ENCODE measurements at regions not wholly inside any gene's neighbourhood (a gene's known extent, or its start where the extent isn't known, plus 50 kb on each side); places are given as distances from the start of the nearest gene placed in this dataset.

DNA sequence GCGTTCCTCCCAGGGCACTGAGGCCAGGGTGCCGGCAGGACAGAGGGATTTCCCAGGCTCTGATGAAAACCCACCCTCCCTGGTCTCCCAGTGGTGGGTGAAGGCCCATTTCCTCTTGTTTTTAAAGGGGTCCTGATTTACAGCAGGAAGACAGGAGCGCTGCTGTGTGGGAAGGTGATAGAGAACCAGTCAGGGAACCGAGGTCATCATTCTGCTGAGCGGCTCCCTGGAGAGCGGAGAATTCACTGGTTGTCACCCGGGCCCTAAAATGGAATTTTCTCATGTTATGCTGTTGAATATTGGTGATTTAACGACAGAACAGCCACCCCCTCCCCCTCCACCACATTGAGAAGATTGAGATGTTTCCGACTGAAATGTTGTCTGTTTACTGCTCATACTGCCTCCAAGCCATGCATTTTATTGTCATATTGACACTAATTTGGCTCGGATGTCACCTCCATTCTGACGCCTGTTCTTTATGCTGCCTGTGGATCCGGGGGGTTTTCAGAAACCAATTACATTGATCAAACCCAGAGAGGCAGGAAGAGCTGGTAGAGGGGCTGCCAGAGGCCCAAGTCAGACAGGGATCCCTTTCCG, 225.2 kb downstream of the GLI2 start:
- RAD21 ChIA-PET (ENCODE audit: low non-redundant PET in 1 of 2, low total read pairs in 2 of 2, uncharacterized antibody in 2 of 2, unreplicated experiment in 2 of 2): no interaction called here
- no peak overlapping the region for H3K27ac ChIP-seq (ENCODE audit: low read depth, low read length)

More for the DNA sequence above, 225.2 kb downstream of the GLI2 start:
- ChIA-PET CTCF (no interaction called here), POLR2A (no interaction called here)
- Histone ChIP-seq H3K4me3 (replicated peaks in 1 of 2; ENCODE audit: low read depth in 1 of 2, low read length in 2 of 2) (no peak overlapping the region), H3K9ac (ENCODE audit: low read length) (no peak overlapping the region), H3K4me2 (ENCODE audit: low read length) (no peak overlapping the region), H3K79me2 (ENCODE audit: insufficient read depth, low read length) (no peaks in the 10 kb centered on the region), H3K4me1 (ENCODE audit: control insufficient read depth in 1 of 2, insufficient read depth in 2 of 2, low read length in 2 of 2) (peaks cover 3 to 7% of the 10 kb centered on the region in 2 experiments; a peak in 1 of 4 replicates), H3K9me2 (ENCODE audit: insufficient read depth) (no peaks in the 10 kb centered on the region), H3K9me3 (ENCODE audit: control insufficient read depth in 1 of 2, insufficient read depth in 1 of 2, low read depth in 1 of 2, low read length in 2 of 2) (no peaks in the 10 kb centered on the region), H3K36me3 (ENCODE audit: control insufficient read depth in 1 of 2, insufficient read depth in 2 of 2, low read length in 2 of 2) (no peaks in the 10 kb centered on the region), H2AFZ (ENCODE audit: low read depth, low read length, poor library complexity, severe bottlenecking) (no peak overlapping the region), H4K20me1 (ENCODE audit: insufficient read depth) (no peaks in the 10 kb centered on the region), H3K27me3 (ENCODE audit: insufficient read depth, low read length) (no peaks in the 10 kb centered on the region)
- BruUV-seq (replicated peaks): no TSS peak
- TF ChIP-seq YY1 (IDR thresholded peaks at IDR 0.05; ENCODE audit: extremely low read depth, insufficient replicate concordance, low read depth, low read length): no peak
- TF ChIP-seq, protein P1, sequence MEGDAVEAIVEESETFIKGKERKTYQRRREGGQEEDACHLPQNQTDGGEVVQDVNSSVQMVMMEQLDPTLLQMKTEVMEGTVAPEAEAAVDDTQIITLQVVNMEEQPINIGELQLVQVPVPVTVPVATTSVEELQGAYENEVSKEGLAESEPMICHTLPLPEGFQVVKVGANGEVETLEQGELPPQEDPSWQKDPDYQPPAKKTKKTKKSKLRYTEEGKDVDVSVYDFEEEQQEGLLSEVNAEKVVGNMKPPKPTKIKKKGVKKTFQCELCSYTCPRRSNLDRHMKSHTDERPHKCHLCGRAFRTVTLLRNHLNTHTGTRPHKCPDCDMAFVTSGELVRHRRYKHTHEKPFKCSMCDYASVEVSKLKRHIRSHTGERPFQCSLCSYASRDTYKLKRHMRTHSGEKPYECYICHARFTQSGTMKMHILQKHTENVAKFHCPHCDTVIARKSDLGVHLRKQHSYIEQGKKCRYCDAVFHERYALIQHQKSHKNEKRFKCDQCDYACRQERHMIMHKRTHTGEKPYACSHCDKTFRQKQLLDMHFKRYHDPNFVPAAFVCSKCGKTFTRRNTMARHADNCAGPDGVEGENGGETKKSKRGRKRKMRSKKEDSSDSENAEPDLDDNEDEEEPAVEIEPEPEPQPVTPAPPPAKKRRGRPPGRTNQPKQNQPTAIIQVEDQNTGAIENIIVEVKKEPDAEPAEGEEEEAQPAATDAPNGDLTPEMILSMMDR (IDR thresholded peaks at IDR 0.05 in 2 of 3, conservative IDR thresholded peaks at IDR 0.05 in 1 of 3; ENCODE audit: borderline replicate concordance in 1 of 3, insufficient read depth in 1 of 3, low read depth in 2 of 3, low read length in 2 of 3): no peak
- TF ChIP-seq ELF1 (IDR thresholded peaks at IDR 0.05; ENCODE audit: borderline replicate concordance, low read depth): no peak
- no peak for TF ChIP-seq SP1 (IDR thresholded peaks at IDR 0.05; ENCODE audit: low read depth)
- TF ChIP-seq TCF7L2 (IDR thresholded peaks at IDR 0.05; ENCODE audit: borderline replicate concordance, extremely low read depth, insufficient read depth, insufficient read length): no peak
- TF ChIP-seq RAD21 (IDR thresholded peaks at IDR 0.05; ENCODE audit: low read depth): no peak
- TF ChIP-seq, protein P2, sequence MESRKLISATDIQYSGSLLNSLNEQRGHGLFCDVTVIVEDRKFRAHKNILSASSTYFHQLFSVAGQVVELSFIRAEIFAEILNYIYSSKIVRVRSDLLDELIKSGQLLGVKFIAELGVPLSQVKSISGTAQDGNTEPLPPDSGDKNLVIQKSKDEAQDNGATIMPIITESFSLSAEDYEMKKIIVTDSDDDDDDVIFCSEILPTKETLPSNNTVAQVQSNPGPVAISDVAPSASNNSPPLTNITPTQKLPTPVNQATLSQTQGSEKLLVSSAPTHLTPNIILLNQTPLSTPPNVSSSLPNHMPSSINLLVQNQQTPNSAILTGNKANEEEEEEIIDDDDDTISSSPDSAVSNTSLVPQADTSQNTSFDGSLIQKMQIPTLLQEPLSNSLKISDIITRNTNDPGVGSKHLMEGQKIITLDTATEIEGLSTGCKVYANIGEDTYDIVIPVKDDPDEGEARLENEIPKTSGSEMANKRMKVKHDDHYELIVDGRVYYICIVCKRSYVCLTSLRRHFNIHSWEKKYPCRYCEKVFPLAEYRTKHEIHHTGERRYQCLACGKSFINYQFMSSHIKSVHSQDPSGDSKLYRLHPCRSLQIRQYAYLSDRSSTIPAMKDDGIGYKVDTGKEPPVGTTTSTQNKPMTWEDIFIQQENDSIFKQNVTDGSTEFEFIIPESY (IDR thresholded peaks at IDR 0.05; ENCODE audit: extremely low read depth, insufficient replicate concordance, low read length): no peak
- TF ChIP-seq, protein P3, sequence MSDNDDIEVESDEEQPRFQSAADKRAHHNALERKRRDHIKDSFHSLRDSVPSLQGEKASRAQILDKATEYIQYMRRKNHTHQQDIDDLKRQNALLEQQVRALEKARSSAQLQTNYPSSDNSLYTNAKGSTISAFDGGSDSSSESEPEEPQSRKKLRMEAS (IDR thresholded peaks at IDR 0.05): no peak
- no peak for TF ChIP-seq CBX3 (IDR thresholded peaks at IDR 0.05; ENCODE audit: low read depth)
- no peak for TF ChIP-seq ZNF274 (IDR thresholded peaks at IDR 0.05; ENCODE audit: low read depth, low read length)
- TF ChIP-seq POLR2AphosphoS5 (IDR thresholded peaks at IDR 0.05; ENCODE audit: low read depth, low read length): no peak
- TF ChIP-seq, protein P4, sequence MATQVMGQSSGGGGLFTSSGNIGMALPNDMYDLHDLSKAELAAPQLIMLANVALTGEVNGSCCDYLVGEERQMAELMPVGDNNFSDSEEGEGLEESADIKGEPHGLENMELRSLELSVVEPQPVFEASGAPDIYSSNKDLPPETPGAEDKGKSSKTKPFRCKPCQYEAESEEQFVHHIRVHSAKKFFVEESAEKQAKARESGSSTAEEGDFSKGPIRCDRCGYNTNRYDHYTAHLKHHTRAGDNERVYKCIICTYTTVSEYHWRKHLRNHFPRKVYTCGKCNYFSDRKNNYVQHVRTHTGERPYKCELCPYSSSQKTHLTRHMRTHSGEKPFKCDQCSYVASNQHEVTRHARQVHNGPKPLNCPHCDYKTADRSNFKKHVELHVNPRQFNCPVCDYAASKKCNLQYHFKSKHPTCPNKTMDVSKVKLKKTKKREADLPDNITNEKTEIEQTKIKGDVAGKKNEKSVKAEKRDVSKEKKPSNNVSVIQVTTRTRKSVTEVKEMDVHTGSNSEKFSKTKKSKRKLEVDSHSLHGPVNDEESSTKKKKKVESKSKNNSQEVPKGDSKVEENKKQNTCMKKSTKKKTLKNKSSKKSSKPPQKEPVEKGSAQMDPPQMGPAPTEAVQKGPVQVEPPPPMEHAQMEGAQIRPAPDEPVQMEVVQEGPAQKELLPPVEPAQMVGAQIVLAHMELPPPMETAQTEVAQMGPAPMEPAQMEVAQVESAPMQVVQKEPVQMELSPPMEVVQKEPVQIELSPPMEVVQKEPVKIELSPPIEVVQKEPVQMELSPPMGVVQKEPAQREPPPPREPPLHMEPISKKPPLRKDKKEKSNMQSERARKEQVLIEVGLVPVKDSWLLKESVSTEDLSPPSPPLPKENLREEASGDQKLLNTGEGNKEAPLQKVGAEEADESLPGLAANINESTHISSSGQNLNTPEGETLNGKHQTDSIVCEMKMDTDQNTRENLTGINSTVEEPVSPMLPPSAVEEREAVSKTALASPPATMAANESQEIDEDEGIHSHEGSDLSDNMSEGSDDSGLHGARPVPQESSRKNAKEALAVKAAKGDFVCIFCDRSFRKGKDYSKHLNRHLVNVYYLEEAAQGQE (IDR thresholded peaks at IDR 0.05; ENCODE audit: low read depth): no peak
- DNase-seq (ENCODE audit: low read depth, low spot score) (no peak), ATAC-seq (no peak)
- intact Hi-C loops (cut with micrococcal nuclease): no loop called here
